ENCODE measurements at regions not wholly inside any gene's neighbourhood (a gene's known extent, or its start where the extent isn't known, plus 50 kb on each side); places are given as distances from the start of the nearest gene placed in this dataset.

DNA sequence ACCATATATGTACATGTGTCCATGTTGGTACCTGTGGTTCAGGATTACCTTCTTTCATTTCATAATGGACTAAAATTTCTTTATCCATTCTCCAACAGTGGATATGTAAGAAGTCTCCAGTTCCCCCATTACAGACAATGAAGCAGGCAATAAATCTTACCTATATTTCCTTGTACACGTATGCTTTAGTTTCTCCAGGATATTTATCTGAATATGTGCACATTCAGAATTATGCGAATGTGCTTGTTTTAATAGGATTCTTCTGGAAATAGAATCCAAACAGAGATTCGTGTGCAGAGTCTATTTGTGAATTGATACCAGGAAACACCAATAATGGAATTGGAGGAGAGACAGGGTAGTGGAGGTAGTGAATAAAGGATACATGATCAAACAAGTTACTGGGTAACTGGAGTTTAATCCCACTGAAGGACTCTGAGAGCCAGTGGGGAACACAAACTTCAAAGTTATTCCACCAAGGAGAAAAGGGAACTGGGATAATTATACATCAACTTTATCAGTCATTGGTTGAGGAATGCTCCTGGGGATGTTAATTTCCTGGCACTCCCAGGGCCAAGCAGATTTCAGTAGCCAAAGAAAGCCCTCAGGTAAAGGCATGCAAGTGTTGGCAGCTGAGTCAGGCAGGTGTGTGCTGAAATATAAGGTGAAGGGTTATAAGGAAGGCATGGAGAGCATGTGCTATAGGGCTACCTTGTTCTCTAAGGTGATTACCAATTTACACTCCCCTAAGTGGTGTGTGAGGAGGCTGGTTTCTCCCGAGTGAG is 374.9 kb upstream of the PBX1 start:
- H3K36me3 ChIP-seq (ENCODE audit: control insufficient read depth in 1 of 2, insufficient read depth in 2 of 2, low read depth in 1 of 2, low read length in 2 of 2) = no peaks in the 10 kb centered on the region
- H3K79me1 ChIP-seq (replicated peaks; ENCODE audit: low read length, poor library complexity, severe bottlenecking) = no peaks in the 10 kb centered on the region
- no peak overlapping the region for H2BK12ac ChIP-seq (ENCODE audit: low read length in 2 of 2)
- H3K4me3 ChIP-seq (ENCODE audit: insufficient read depth in 1 of 2, low read depth in 1 of 2, low read length in 2 of 2) = no peak overlapping the region
- no peaks in the 10 kb centered on the region for H3K27me3 ChIP-seq (ENCODE audit: control insufficient read depth in 1 of 2, insufficient read depth in 1 of 2, low read length in 2 of 2)
- no peak overlapping the region for H2BK5ac ChIP-seq (ENCODE audit: low read depth, low read length, poor library complexity, severe bottlenecking)
- H3K14ac ChIP-seq (ENCODE audit: low read length in 2 of 2) = no peak overlapping the region
- 75% methylated on average over 4 of the region's 4 CpGs for WGBS
- no peak overlapping the region for H2BK15ac ChIP-seq (ENCODE audit: low read depth, poor library complexity, severe bottlenecking)
- no peaks in the 10 kb centered on the region for H3K9me3 ChIP-seq (ENCODE audit: control insufficient read depth, low read length)
- no peak overlapping the region for H3K4me2 ChIP-seq (ENCODE audit: low read length, poor library complexity, severe bottlenecking)
- H2BK120ac ChIP-seq (ENCODE audit: low read depth, low read length) = no peak overlapping the region
- H2AK5ac ChIP-seq (ENCODE audit: low read length, severe bottlenecking) = no peak overlapping the region
- no peak overlapping the region for H3K4ac ChIP-seq (ENCODE audit: low read depth in 1 of 2, low read length in 2 of 2)
- no peak overlapping the region for H2AFZ ChIP-seq (ENCODE audit: low read depth, low read length)
- no peak overlapping the region for H3K23ac ChIP-seq (ENCODE audit: low read length in 2 of 2)
- no peak overlapping the region for H3K27ac ChIP-seq (ENCODE audit: low read length, poor library complexity, severe bottlenecking)
- no peak overlapping the region for H3K9ac ChIP-seq (ENCODE audit: low read length)
- H3K4me1 ChIP-seq (ENCODE audit: control insufficient read depth, insufficient read depth, low read depth, low read length) = no peaks in the 10 kb centered on the region
- H4K91ac ChIP-seq (ENCODE audit: low read length) = no peak overlapping the region
- no peak overlapping the region for H4K8ac ChIP-seq (ENCODE audit: low read length)
- no peak overlapping the region for H3K18ac ChIP-seq (ENCODE audit: low read depth in 1 of 2, low read length in 2 of 2)
- no peak for DNase-seq

DNA sequence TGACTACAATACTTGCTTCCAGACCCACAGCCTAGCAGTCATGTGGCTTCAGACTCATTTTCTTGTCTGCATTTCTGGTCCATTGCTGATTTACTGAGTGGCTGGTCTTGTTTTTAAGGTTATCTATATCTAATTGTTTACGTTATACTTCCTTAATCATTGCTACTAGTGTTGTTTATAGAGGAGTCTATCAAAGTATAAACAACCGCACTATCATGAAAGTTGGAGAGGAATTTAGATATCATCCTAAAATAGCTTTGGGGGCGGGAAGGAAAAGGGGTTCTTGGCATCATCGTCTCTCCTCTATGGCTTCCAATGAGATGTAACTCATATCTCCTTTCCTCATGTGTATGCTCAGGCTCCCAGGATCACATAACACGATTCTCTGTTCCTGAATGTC is 372.1 kb upstream of the PBX1 start:
- H4K91ac ChIP-seq (ENCODE audit: low read length) = no peak overlapping the region
- H3K4me1 ChIP-seq (ENCODE audit: control insufficient read depth, insufficient read depth, low read depth, low read length) = no peaks in the 10 kb centered on the region
- H3K23ac ChIP-seq (ENCODE audit: low read length in 2 of 2) = no peak overlapping the region
- no peak overlapping the region for H2BK15ac ChIP-seq (ENCODE audit: low read depth, poor library complexity, severe bottlenecking)
- no peak overlapping the region for H3K18ac ChIP-seq (ENCODE audit: low read depth in 1 of 2, low read length in 2 of 2)
- H2BK12ac ChIP-seq (ENCODE audit: low read length in 2 of 2) = no peak overlapping the region
- H2BK120ac ChIP-seq (ENCODE audit: low read depth, low read length) = no peak overlapping the region
- no peak overlapping the region for H2AFZ ChIP-seq (ENCODE audit: low read depth, low read length)
- H3K9me3 ChIP-seq (ENCODE audit: control insufficient read depth, low read length) = peaks cover 7% of the 10 kb centered on the region
- H3K14ac ChIP-seq (ENCODE audit: low read length in 2 of 2) = no peak overlapping the region
- no peak overlapping the region for H3K9ac ChIP-seq (ENCODE audit: low read length)
- H3K36me3 ChIP-seq (ENCODE audit: control insufficient read depth in 1 of 2, insufficient read depth in 2 of 2, low read depth in 1 of 2, low read length in 2 of 2) = no peaks in the 10 kb centered on the region
- H3K4ac ChIP-seq (ENCODE audit: low read depth in 1 of 2, low read length in 2 of 2) = no peak overlapping the region
- DNase-seq = no peak
- H2AK5ac ChIP-seq (ENCODE audit: low read length, severe bottlenecking) = no peak overlapping the region
- no peak overlapping the region for H3K27ac ChIP-seq (ENCODE audit: low read length, poor library complexity, severe bottlenecking)
- H2BK5ac ChIP-seq (ENCODE audit: low read depth, low read length, poor library complexity, severe bottlenecking) = no peak overlapping the region
- H3K27me3 ChIP-seq (ENCODE audit: control insufficient read depth in 1 of 2, insufficient read depth in 1 of 2, low read length in 2 of 2) = no peaks in the 10 kb centered on the region
- 84% methylated on average over 4 of the region's 5 CpGs for WGBS
- no peak overlapping the region for H3K4me2 ChIP-seq (ENCODE audit: low read length, poor library complexity, severe bottlenecking)
- no peak overlapping the region for H3K4me3 ChIP-seq (ENCODE audit: insufficient read depth in 1 of 2, low read depth in 1 of 2, low read length in 2 of 2)
- no peaks in the 10 kb centered on the region for H3K79me1 ChIP-seq (replicated peaks; ENCODE audit: low read length, poor library complexity, severe bottlenecking)
- no peak overlapping the region for H4K8ac ChIP-seq (ENCODE audit: low read length)

DNA sequence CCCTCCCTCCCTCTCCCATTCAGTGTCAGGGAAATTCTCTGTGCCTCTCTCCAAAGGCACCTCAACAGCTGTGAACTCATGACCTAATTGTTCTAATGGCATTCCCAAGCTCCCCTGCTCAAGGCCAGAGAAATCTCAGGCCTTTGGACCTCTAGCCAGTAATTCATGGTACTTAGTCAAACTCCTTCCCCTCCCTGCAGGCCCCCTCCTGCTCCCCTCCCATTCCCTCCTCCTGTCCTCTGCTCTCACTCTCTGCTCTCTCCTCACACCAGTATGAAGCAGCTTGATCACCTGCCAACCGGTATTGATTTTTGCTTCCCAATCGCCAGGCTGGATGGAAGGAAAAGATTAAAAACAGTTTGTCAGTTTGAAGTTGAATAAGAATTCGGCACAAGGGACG is 370.5 kb upstream of the PBX1 start:
- Histone ChIP-seq H3K4me1 (ENCODE audit: control insufficient read depth, insufficient read depth, low read depth, low read length) (no peaks in the 10 kb centered on the region), H3K9ac (ENCODE audit: low read length) (no peak overlapping the region), H4K91ac (ENCODE audit: low read length) (no peak overlapping the region), H3K23ac (ENCODE audit: low read length in 2 of 2) (no peak overlapping the region), H3K79me1 (replicated peaks; ENCODE audit: low read length, poor library complexity, severe bottlenecking) (no peaks in the 10 kb centered on the region), H2BK5ac (ENCODE audit: low read depth, low read length, poor library complexity, severe bottlenecking) (no peak overlapping the region), H2BK15ac (ENCODE audit: low read depth, poor library complexity, severe bottlenecking) (no peak overlapping the region), H3K4me3 (ENCODE audit: insufficient read depth in 1 of 2, low read depth in 1 of 2, low read length in 2 of 2) (no peak overlapping the region), H3K4me2 (ENCODE audit: low read length, poor library complexity, severe bottlenecking) (no peak overlapping the region), H3K18ac (ENCODE audit: low read depth in 1 of 2, low read length in 2 of 2) (no peak overlapping the region), H2BK12ac (ENCODE audit: low read length in 2 of 2) (no peak overlapping the region), H2BK120ac (ENCODE audit: low read depth, low read length) (no peak overlapping the region), H3K9me3 (ENCODE audit: control insufficient read depth, low read length) (peaks cover 11% of the 10 kb centered on the region), H2AK5ac (ENCODE audit: low read length, severe bottlenecking) (no peak overlapping the region), H2AFZ (ENCODE audit: low read depth, low read length) (no peak overlapping the region), H3K14ac (ENCODE audit: low read length in 2 of 2) (no peak overlapping the region), H3K36me3 (ENCODE audit: control insufficient read depth in 1 of 2, insufficient read depth in 2 of 2, low read depth in 1 of 2, low read length in 2 of 2) (no peaks in the 10 kb centered on the region), H4K8ac (ENCODE audit: low read length) (no peak overlapping the region), H3K27me3 (ENCODE audit: control insufficient read depth in 1 of 2, insufficient read depth in 1 of 2, low read length in 2 of 2) (no peaks in the 10 kb centered on the region), H3K27ac (ENCODE audit: low read length, poor library complexity, severe bottlenecking) (no peak overlapping the region), H3K4ac (ENCODE audit: low read depth in 1 of 2, low read length in 2 of 2) (no peak overlapping the region)
- WGBS = 49% methylated on average over 4 of the region's 4 CpGs
- DNase-seq = no peak

DNA sequence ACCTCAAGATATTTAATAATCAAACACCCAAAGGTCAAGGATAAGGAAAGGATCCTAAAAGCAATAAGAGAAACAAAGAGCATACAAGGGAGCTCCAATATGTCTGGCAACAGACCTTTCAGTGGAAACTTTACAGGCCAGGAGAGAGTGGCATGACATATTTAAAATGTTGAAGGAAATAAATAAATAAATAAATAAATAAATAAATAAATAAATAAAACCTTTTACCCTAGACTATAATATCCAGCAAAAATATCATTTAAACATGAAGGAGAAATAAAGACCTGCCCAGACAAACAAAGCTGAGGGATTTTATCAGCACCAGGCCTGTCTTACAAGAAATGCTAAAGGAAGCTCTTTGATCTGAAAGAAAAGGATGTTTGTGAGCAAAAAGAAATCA is 367.8 kb upstream of the PBX1 start:
- no peak overlapping the region for H2BK5ac ChIP-seq (ENCODE audit: low read depth, low read length, poor library complexity, severe bottlenecking)
- no peak overlapping the region for H3K18ac ChIP-seq (ENCODE audit: low read depth in 1 of 2, low read length in 2 of 2)
- no peak overlapping the region for H3K14ac ChIP-seq (ENCODE audit: low read length in 2 of 2)
- H3K27ac ChIP-seq (ENCODE audit: low read length, poor library complexity, severe bottlenecking) = no peak overlapping the region
- H4K8ac ChIP-seq (ENCODE audit: low read length) = no peak overlapping the region
- H2AK5ac ChIP-seq (ENCODE audit: low read length, severe bottlenecking) = no peak overlapping the region
- no peak overlapping the region for H2BK120ac ChIP-seq (ENCODE audit: low read depth, low read length)
- H3K79me1 ChIP-seq (replicated peaks; ENCODE audit: low read length, poor library complexity, severe bottlenecking) = no peaks in the 10 kb centered on the region
- no peaks in the 10 kb centered on the region for H3K27me3 ChIP-seq (ENCODE audit: control insufficient read depth in 1 of 2, insufficient read depth in 1 of 2, low read length in 2 of 2)
- no peaks in the 10 kb centered on the region for H3K4me1 ChIP-seq (ENCODE audit: control insufficient read depth, insufficient read depth, low read depth, low read length)
- H3K4me2 ChIP-seq (ENCODE audit: low read length, poor library complexity, severe bottlenecking) = no peak overlapping the region
- H3K9me3 ChIP-seq (ENCODE audit: control insufficient read depth, low read length) = peaks cover 11% of the 10 kb centered on the region
- H2AFZ ChIP-seq (ENCODE audit: low read depth, low read length) = no peak overlapping the region
- H3K23ac ChIP-seq (ENCODE audit: low read length in 2 of 2) = no peak overlapping the region
- no peak overlapping the region for H2BK15ac ChIP-seq (ENCODE audit: low read depth, poor library complexity, severe bottlenecking)
- H3K36me3 ChIP-seq (ENCODE audit: control insufficient read depth in 1 of 2, insufficient read depth in 2 of 2, low read depth in 1 of 2, low read length in 2 of 2) = no peaks in the 10 kb centered on the region
- H3K4me3 ChIP-seq (ENCODE audit: insufficient read depth in 1 of 2, low read depth in 1 of 2, low read length in 2 of 2) = no peak overlapping the region
- no peak overlapping the region for H4K91ac ChIP-seq (ENCODE audit: low read length)
- H3K4ac ChIP-seq (ENCODE audit: low read depth in 1 of 2, low read length in 2 of 2) = no peak overlapping the region
- no peak for DNase-seq
- no peak overlapping the region for H3K9ac ChIP-seq (ENCODE audit: low read length)
- H2BK12ac ChIP-seq (ENCODE audit: low read length in 2 of 2) = no peak overlapping the region

All from mesenchymal stem cell (in vitro differentiated cells and primary cell).